Frontal cortex (tissue), 3 donors: ENCODE measurements at regions not wholly inside any gene's neighbourhood (a gene's known extent, or its start where the extent isn't known, plus 50 kb on each side); places are given as distances from the start of the nearest gene placed in this dataset.

ENCODE experiments used
- DNase-seq, 2 donors: peaks; one replicate each; pipeline ENCODE4 v3.0.0; 2012; ENCODE audit warnings: low spot score in 2 of 2
- FAIRE-seq: peaks from 2 replicates; lab custom pipeline; 2012; peaks lifted over from hg19 to GRCh38; lab: Jason Lieb, UNC
- donor health status: control.
- donor health status: control.
- donor health status: control.

DNA sequence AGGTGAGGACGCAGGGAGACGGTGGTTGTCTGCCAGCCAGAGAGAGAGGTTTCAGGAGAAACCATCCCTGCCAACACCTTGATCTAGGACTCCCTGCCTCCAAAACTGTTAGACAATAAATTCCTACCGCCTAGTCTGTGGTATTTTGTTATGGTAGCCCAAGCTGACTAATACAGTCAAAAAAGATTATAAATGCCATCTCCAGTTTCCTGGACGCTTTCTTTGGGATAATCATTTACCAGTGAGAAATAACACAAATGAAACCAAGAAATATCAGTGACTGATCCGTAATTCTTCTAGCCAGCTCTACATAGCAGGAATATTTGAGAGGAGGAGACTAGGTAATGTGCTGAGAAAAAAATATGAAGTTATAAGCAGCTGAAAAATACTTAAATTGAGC is 707.8 kb upstream of the LMCD1 start:
- no peak for DNase-seq
- no peak for FAIRE-seq

DNA sequence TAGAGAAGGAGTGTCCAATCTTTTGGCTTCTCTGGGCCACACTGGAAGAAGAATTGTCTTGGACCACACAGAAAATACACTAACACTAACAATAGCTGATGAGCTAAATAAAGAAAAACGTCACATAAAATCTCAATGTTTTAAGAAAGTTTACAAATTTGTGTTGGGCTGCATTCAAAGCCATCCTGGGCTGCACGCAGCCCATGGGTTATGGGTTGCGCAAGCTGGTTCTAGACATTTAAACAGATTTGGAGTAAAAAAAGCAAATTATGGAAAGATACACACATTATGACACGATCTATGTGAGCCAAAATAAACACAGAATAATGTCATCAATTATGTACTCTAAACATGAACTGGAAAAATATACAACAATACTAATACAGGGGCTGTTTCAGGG is 703.3 kb upstream of the LMCD1 start:
- no peak for FAIRE-seq
- no peak for DNase-seq

DNA sequence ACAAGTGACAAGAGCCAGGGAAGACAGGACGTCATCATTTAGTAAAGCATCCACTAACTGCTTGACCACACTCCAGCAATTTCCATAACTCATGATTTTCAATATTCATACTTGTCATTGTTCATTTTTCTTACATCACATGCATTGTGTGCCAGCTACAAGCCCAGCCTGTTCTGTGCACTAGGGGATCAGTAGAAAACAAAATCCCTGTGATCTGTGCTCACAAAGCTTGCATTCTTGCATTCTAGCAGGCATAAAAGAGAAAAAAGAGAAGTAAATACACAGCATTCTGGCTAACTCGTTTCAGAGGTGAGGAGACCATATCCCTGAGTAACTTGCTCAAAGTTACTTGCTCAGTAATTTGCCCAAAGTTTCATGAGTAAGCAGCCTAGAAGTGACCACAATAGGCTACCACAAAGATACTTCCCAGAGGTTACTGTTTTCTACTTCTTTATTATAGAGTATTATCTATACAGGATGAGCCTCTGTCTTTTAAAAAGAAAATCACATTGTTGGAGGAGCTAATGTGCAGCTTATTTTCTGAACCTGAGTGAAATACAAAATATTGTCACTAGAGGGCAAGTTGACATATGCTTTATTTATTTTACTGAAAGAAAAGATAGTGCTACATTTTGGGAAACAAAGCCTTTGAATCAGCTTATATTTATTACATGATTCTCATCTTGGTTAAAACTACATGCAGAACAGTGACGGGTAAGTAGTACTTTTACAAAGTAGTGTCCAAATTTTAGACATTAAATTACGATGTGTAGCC is 701.4 kb upstream of the LMCD1 start:
- FAIRE-seq, result peak; percentile 62

GRCh38 chr3:7812490-7812889 is 689.1 kb upstream of the LMCD1 start:
- FAIRE-seq (peak; percentile 3), DNase-seq (no peak)

More for the DNA sequence above, 701.4 kb upstream of the LMCD1 start:
- DNase-seq, result peak in 1 of 2 donors; percentile 3

DNA sequence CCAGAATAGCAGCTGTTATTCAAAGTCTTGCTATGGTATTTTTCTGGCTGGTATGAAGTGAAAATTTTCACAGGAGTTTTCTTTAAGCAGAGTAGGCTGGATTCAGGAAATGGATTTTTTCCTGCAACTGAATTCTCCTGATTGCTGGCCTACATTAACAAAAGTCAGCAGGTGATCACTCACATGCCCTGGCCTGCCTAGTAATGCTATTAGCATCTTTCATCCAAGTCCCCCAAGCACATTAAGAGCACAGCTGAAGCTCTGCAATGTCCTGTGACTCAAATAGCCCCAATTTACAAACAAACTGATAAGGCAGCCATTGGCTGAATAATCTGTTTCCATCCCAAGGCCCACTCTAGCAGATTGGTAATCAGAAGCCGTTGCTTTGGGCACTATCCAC is 688.3 kb upstream of the LMCD1 start:
- DNase-seq (no peak), FAIRE-seq (no peak)

DNA sequence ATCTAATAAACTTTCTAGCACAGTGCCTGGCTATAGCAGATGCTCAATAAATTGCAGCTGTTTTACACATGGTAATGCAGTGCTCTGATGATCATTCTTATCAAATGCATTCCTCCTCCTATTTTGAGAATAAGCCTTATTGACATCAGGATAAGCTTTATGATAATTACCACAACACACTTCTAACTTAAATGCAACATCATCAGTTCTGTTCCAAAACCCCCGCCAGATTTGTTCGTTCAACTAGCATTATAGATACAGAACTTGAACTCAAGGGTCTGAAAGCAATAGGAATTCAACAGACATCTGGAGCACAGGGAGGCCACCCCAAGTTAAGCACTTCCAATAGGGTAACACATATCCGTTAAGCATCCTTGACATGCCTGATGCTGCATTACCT is 684.4 kb upstream of the LMCD1 start:
- FAIRE-seq, result no peak
- DNase-seq, result no peak

DNA sequence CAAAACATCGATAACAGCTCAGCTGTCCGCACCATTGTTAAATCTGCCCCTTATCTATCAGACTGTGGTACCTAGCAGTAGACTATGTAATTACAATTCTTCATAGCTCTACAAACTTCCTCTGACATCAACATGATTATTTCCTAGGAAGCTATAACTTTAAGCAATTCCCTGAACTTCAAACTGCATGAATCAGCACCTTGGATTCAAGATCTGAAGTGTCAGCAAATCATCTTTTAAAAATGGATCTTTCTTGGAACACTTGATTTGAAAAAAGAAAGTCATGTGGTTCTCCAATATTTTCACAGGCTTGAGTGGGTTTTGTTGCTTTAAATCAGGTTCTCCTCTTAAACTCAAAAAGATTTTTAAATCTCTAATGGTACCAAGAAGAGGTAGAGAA is 680.7 kb upstream of the LMCD1 start:
- FAIRE-seq, result no peak

GRCh38 chr3:7821858-7822257 is 679.8 kb upstream of the LMCD1 start:
- no peak for DNase-seq
- peak; percentile 36 for FAIRE-seq

More for the DNA sequence above, 680.7 kb upstream of the LMCD1 start:
- no peak for DNase-seq

DNA sequence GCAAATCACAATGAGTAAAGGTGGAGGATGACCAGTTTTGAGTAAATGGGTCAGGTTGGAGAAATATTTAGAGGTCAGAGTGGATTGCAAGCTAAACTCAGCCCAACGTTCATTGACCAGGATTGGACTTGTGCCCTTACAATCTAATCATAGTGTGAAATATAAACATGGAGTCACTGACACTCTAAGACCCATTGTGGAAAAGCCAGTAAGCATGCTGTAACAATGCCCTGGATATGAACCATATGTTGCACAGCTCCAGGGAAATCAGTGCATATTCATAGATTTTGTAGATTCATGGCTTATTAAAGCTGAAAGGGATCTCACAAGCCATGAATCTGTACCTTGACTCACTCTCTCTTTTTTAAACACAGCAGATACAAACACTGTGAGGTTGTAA is 660.2 kb upstream of the LMCD1 start:
- DNase-seq, result no peak
- FAIRE-seq, result no peak

GRCh38 chr3:7843441-7843840 is 658.2 kb upstream of the LMCD1 start:
- no peak for FAIRE-seq
- no peak for DNase-seq

DNA sequence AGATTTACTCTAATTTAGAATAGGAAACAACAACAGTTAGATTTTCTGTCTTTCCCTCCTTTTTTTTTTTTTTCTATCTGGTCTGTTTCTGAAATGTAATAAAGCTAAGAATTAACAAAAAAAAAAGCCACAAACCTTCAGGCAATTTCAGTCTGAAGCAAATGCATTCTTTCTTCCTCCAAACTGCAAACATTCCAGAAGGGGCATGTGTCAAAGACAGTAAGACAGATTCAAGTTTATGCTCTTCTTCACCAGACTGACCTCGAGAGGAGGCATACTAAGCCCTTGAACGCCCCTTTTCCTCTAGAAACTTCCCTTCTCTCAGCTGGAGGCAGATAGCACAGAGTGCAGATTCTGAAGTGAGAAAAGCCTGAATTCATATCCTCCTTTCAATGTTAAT is 654.6 kb upstream of the LMCD1 start:
- FAIRE-seq, result no peak
- DNase-seq, result no peak

DNA sequence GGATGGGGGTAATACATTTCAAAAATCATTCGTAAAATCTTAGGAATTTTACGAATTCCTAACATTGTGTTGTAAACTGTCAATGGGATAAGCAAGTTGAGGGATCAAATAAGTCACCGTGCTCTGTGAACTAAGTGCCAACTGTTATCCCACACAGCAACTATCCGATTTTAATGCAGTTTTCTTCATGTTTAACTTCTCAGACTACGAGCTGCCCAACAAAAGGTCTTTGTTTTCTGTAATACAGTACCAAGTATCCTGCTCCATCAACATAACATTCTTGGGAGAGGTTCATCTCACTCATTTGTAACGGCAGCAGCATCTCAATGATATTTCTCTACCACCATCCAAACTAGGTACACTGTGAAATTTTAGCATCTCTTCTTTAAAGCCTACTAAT is 654.1 kb upstream of the LMCD1 start:
- DNase-seq (no peak), FAIRE-seq (no peak)

DNA sequence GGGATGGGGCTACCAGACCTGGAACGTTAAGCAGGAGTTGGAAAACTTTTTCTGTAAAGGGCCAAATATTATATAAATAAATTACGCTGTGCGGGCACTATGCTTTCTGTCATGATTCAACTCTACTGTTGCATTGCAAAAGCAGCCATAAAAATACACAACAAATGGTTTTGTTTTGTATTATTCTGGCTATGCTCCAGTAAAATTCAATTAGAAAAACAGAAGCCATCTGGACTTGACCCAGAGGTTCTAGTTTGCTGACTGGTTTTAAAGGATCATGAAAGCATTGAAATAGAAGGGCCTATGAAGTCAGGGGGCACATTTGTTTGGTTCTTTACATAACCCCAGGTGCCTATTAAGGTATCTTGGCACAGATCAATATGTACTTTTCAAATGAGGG is 647.4 kb upstream of the LMCD1 start:
- no peak for DNase-seq
- no peak for FAIRE-seq

GRCh38 chr3:7854721-7855120 is 646.9 kb upstream of the LMCD1 start:
- FAIRE-seq, result no peak
- DNase-seq, result no peak

GRCh38 chr3:7865611-7866010 is 636.0 kb upstream of the LMCD1 start:
- DNase-seq, result no peak

GRCh38 chr3:7867587-7867986 is 634.0 kb upstream of the LMCD1 start:
- no peak for FAIRE-seq

More at GRCh38 chr3:7865611-7866010, 636.0 kb upstream of the LMCD1 start:
- FAIRE-seq, result no peak

GRCh38 chr3:7871003-7871560 is 630.5 kb upstream of the LMCD1 start:
- no peak for FAIRE-seq

More at GRCh38 chr3:7867587-7867986, 634.0 kb upstream of the LMCD1 start:
- DNase-seq, result no peak

DNA sequence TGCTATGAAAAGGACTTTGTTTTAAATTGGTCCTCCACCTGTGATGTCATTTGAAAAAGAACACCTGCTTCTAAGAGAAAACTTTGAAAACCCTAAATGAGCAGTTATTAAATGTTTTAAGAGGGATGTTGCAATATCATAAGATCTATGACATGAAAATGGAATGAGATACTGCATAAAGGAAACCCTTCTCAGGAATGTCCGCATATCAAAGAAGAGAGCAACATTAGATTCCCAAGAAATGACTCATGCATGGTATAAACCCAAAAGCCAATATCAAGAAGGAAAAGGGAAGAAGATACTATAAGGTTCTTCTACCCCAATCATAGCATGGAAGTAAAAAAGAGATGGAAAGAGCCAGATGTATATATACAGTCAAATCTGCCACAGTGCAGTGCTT is 627.5 kb upstream of the LMCD1 start:
- FAIRE-seq (no peak), DNase-seq (no peak)

More at GRCh38 chr3:7871003-7871560, 630.5 kb upstream of the LMCD1 start:
- DNase-seq, result no peak

- DNase-seq (no peak), FAIRE-seq (no peak)
Observed at GRCh38 chr3:7875925-7876324, 625.7 kb upstream of the LMCD1 start.

DNA sequence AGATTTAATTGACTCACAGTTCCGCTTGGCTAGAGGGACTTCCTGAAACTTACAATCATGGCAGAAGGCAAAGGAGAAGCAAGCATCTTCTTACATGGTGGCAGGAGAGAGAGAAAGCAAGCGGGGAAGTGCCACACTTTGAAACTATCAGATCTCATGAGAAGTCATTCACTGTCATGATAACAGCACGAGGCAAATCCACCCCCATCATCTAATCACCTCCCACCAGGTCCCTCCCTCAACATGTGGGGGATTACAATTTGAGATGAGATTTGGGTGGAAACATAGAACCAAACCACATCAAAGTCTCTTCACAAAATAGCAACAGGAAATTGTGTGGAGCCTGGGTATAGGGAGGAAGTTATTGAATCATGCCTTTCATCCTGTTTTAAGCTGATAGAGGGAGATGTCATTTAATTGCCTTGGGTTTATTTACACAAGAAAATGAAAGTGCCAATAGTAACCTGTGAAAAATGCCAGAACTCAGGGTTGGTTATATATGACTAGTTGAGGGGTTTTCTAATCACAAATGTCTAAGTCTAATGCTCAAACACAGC is 624.8 kb upstream of the LMCD1 start:
- no peak for FAIRE-seq

DNA sequence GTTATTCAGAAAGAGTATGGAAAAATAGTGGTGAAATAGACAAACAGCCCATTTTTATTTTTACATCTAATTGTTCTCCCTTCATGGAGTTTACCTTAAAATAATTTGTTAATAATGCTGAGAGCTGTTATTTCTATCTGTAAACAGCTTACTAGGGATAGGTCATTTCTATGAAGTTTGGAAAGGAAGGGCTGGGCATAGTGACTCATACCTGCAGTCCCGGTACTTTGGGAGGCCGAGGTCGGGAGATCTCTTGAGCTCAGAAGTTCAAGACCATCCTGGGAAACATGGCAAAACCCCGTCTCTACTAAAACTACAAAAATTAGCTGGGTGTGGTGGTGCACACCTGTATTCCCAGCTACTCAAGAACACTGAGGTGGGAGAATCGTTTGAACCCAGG is 624.3 kb upstream of the LMCD1 start:
- DNase-seq (no peak), FAIRE-seq (no peak)

More for the DNA sequence above, 624.8 kb upstream of the LMCD1 start:
- no peak for DNase-seq
